HG02588 (cell line): ENCODE measurements at regions not wholly inside any gene's neighbourhood (a gene's known extent, or its start where the extent isn't known, plus 50 kb on each side); places are given as distances from the start of the nearest gene placed in this dataset.
"Not testable (repeated sequence)": the region's sequence is repeated elsewhere in the genome, so short reads cannot be mapped to it uniquely, and the experiment has no call there.

Experiments used
- ATAC-seq: cut with Tn5 transposase; IDR thresholded peaks from one replicate; pipeline ENCODE4 v1.9.1; 2021; ENCODE audit warnings: mild to moderate bottlenecking, moderate library complexity; ENCODE audit not compliant: unreplicated experiment

DNA sequence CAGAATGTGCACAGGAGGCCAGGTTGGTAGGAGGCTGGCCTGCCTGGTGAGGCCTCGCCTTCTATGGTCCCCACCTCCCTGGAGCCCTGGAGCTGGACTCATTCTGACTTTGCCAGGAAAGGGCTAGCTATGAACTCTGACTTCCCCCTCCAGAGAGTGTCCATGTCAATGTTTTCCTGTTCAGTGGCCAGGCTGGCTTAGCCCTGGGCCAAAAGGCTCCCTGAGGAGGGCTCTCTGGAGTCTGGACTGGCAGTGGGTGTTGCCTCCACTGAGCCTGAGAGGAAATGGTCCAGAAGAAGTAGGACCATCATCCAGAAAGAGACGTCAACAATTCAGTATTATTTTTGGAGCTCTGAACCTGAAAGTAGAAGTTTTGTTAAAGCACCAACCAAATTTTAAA, 178.7 kb downstream of the CHIC2 start:
- no peak for ATAC-seq

DNA sequence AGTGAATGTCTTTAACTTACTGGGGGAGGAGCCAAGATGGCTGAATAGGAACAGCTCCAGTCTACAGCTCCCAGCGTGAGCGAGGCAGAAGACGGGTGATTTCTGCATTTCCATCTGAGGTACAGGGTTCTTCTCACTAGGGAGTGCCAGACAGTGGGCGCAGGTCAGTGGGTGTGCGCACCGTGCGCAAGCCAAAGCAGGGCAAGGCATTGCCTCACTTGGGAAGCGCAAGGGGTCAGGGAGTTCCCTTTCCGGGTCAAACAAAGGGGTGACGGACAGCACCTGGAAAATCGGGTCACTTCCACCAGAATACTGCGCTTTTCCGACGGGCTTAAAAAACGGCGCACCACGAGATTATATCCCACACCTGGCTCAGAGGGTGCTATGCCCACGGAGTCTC, 187.3 kb downstream of the CHIC2 start:
- ATAC-seq, result not testable (repeated sequence)

GRCh38 chr4:53866055-53866454, 198.3 kb downstream of the CHIC2 start:
- ATAC-seq, result no peak

DNA sequence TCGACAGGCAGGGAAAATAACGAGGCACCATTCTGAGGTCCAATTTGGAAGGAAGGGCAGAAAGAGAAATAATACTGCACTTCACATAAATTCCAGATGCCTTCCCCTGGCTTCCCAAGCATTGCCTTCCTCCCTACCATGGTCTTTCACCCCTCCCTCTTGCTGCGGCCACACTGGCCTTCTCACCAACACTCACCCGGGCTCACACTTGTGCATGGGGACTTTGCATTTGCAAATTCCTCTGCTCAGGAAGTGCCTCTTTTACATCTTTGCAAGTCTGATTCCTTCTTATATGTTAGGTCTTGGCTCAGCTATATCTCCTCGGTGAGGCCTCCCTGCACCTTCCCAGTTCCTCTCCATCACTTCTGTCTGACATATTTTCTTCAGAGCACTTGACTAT, 199.4 kb downstream of the CHIC2 start:
- ATAC-seq, result no peak

DNA sequence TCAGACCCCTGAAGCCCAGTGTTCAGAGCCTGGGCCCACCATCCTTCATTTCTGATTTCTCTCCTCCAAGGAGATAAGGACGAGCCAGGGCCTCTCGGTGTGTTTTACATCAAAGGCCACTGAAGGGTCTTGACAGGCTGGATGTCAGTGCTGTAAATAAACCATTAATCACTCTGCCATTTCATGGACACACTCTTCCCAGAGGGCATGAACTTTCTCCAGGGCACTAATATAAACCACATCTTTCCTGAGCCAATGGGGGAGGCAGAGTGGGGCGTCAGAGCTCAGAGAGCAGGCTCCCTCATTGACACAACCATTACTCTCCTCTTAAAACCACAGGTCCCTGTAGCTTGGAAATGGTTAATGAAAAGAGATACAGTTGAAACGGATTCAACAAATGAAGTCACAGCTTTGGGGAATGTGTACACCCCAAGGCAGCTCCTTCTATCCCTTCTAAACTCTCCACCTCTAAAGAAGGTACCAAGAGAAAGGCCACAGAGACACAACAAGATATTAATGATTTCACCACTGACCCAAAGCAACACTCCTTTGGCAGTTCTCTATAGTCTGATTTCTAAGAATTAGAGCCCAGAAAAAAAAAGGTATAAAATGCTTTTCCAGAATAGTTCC, 200.6 kb downstream of the CHIC2 start:
- ATAC-seq, result no peak

- no peak for ATAC-seq
Measured at GRCh38 chr4:53863158-53863557, 201.2 kb downstream of the CHIC2 start.

GRCh38 chr4:53861856-53862610, 202.4 kb downstream of the CHIC2 start:
- no peak for ATAC-seq

DNA sequence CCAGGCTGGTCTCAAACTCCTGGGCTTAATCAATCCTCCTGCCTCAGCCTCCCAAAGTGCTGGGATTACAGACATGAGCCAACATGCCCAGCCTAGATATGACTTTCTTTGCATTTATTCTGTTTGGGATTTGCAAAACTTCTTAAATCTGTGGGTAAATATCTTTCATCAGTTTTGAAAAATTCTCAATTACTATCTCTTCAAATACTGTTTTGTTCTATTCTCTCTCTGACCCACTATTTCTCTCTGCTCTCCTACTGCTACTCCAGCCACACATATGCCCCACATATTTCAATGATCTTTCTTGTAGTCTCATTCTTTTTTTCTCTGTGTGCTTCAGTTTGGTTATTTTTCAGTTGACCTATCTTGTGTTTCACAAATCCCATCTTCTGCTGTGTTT, 205.1 kb downstream of the CHIC2 start:
- no peak for ATAC-seq

GRCh38 chr4:53858744-53859143, 205.7 kb downstream of the CHIC2 start:
- no peak for ATAC-seq

DNA sequence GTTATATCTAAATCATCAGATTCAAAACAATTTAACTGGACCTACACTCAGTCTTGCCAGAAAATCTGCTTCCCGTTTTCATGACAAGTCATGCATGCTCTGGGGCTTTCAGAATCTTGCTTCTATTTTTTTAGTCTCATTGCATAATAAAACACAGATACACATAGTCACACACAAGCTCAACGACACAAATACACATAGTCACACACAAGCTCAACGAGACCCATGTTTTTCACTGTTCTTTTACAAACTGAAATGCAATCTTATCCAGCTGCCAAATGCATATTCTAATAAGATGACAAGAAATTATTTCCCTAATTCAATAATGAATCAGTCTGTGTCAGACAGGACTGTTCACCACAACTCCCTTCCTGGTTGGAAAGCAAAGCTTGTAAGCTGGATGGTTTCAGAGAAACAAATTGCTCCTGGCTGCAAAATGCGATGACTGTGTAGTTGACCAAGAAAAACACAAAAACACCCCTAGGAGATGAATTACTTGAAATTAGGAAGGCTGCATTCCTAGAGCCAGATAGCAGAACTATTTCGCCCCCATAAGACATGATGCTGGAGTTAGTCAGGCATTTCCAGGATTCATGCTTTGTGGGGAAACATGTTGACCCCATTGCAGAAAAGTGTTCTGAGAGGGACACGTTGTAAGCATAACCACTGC, 208.7 kb downstream of the CHIC2 start:
- ATAC-seq, result no peak

DNA sequence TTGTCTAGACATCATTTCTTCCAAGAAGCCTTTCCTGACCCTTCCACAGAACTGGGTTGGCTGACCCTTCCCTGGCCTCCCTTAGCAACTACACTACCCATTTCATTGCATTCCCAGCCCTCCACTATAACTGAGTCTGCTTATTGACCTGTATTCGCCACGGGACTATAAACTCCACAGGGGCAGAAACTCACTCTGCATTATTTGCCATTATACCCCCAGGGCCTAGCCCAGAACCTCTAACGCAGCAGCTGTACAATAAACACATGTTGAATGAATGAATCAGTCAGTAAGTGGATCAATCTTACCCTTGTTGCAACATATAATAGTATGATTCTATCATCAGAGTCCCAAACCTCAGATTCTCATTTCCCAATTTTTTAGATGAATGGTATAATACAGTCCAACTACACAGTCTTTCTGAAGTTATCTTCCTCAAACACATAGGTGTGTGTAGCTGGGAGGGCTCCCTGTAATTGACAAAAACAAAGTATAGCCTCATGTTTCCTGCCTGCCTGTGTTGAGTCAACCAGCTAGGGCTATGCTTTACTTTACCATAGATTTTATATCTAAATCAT, 209.3 kb downstream of the CHIC2 start:
- ATAC-seq, result no peak

GRCh38 chr4:53852343-53852742, 212.1 kb downstream of the CHIC2 start:
- ATAC-seq, result no peak

GRCh38 chr4:53847965-53848364, 216.4 kb downstream of the CHIC2 start:
- no peak for ATAC-seq

GRCh38 chr4:53844551-53844950, 219.9 kb downstream of the CHIC2 start:
- ATAC-seq, result no peak

- no peak for ATAC-seq
Measured at GRCh38 chr4:53844133-53844532, 220.3 kb downstream of the CHIC2 start.

DNA sequence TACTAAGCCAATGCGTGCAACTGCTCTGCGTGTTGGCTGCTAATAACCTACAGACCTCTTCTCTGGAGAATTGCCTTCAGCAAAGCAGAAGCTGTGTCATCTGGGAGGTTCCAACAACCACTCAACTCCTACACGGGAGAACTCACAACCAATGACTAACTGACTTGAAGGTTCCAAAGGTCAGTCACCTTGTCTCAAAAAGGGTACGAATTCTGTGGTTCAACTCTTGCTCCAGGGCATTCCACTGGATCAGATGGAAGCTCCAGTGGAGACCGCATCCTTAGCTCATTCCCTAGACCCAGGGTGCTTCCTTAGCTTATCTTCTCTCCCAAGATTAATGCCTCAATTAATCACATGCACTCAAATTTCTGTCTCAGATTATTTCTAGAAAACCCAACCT, 222.7 kb downstream of the CHIC2 start:
- ATAC-seq, result no peak

- no peak for ATAC-seq
Measured at GRCh38 chr4:53840643-53841042, 223.8 kb downstream of the CHIC2 start.

DNA sequence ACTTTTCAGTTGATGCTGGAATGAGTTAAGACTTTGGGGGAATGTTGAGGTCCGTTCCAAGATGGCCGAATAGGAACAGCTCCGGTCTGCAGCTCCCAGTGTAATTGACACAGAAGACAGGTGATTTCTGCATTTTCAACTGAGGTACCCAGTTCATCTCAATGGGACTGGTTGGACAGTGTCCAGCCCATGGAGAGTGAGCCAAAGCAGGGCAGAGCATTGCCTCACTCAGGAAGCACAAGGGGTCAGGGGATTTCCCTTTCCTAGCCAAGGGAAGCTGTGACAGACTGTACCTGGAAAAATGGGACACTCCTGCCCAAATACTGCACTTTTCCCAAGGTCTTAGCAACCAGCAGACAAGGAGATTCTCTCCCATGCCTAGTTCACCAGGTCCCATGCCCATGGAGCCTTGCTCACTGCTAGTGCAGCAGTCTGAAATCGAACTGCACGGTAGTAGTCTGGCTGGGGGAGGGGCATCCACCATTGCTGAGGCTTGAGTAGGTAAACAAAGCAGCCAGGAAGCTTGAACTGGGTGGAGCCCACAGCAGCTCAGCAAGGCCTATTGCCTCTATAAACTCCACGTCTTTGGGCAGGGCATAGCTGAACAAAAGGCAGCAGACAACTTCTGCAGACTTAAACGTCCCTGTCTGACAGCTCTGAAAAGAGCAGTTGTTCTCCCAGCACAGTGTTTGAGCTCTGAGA, 231.0 kb downstream of the CHIC2 start:
- not testable (repeated sequence) for ATAC-seq

GRCh38 chr4:53832549-53832948, 231.9 kb downstream of the CHIC2 start:
- no peak for ATAC-seq

DNA sequence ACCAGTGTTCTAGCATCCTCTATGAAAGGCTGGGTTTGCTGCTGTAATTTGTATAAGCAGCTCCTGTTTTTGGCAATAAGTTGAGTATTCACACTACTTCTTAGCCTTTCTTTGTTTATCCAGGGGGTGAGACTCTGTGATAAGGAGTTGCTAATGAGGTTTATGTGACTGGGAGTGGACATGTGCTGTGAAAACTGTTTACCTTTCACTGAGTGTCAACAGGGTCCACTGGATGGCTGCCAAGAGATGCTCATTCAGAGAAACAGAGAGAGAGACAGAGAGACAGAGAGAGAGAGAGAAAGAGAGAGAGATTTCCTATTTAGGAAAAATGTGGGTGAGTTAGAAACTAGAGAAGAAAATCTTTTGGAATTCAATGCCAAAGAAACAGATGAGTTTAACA, 233.9 kb downstream of the CHIC2 start:
- ATAC-seq, result no peak

DNA sequence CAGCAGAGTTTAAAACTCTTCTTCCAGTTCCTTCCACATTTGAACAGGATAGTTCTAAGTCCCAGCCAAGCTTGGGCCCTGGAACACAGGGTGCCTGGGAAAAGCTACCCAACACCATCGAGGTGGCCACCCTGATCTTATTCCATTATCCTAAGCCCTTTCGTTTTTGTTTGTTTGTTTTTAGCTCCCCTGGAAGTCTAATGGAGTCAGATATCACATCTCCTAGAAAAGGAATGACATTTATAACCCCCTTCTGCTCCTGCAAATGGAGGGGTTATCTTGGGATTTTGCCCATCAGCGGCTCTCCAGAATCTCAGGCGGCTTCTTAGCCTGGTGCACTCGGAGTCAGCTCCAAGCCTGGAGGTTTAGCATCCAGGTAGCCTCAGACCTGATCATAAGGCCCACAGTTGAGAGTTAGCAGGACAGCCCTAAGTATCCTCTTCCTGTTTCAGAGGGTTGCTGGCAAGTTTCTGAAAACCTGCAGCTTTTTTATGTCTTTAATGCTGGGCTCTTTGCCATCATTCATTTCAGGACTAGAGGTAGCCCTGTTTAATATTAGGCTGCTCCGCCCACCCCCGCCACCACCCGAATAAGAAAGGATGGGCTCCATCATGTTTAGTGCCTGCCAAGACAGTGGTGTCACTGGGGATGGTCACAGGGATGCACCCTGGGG, 230.0 kb upstream of the LNX1 start:
- ATAC-seq, result no peak
